ENCODE measurements at regions not wholly inside any gene's neighbourhood (a gene's known extent, or its start where the extent isn't known, plus 50 kb on each side); places are given as distances from the start of the nearest gene placed in this dataset.

DNA sequence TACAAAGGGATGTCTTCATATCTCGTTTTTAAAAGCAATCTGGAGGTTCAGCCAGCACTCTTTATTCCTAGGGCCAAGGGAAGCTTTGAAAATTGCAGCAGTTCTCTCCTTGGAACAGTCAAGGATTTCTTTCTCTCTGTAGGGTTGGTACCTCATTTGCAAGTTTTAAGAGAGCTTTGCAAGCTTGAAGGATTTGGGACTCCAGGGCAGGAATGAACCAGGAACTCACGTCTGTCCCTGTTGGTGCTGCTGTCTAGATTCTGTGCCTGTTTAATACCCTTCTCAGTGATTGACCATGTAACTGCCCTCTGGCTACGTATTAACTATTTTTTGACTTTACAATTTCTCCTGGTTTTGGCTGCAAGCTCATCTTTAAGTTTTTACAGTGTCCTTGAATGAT lies 262.5 kb upstream of the ST6GAL2 start (continued):
- TF ChIP-seq, protein P1, sequence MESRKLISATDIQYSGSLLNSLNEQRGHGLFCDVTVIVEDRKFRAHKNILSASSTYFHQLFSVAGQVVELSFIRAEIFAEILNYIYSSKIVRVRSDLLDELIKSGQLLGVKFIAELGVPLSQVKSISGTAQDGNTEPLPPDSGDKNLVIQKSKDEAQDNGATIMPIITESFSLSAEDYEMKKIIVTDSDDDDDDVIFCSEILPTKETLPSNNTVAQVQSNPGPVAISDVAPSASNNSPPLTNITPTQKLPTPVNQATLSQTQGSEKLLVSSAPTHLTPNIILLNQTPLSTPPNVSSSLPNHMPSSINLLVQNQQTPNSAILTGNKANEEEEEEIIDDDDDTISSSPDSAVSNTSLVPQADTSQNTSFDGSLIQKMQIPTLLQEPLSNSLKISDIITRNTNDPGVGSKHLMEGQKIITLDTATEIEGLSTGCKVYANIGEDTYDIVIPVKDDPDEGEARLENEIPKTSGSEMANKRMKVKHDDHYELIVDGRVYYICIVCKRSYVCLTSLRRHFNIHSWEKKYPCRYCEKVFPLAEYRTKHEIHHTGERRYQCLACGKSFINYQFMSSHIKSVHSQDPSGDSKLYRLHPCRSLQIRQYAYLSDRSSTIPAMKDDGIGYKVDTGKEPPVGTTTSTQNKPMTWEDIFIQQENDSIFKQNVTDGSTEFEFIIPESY (CRISPR knock-in tag; IDR thresholded peaks at IDR 0.05): no peak
- TF ChIP-seq ZNF75A (CRISPR knock-in tag; IDR thresholded peaks at IDR 0.05): no peak
- TF ChIP-seq ESRRA (IDR thresholded peaks at IDR 0.05; ENCODE audit: borderline replicate concordance, low read depth): no peak
- no peak for TF ChIP-seq ELF4 (CRISPR knock-in tag; IDR thresholded peaks at IDR 0.05)
- no peak for TF ChIP-seq MBD2 (IDR thresholded peaks at IDR 0.05; ENCODE audit: borderline replicate concordance, low read depth)

- Histone ChIP-seq H3K4me1 (replicated peaks in 1 of 2; ENCODE audit: control insufficient read depth in 2 of 2, insufficient read depth in 2 of 2, low read length in 2 of 2) (no peaks in the 10 kb centered on the region), H2AFZ (ENCODE audit: low read depth, low read length) (no peak overlapping the region), H3K79me2 (ENCODE audit: control insufficient read depth, insufficient read depth, low read length) (no peaks in the 10 kb centered on the region), H3K9me1 (ENCODE audit: control insufficient read depth, insufficient read depth, low read length) (no peaks in the 10 kb centered on the region), H3K4me3 (no peak overlapping the region), H3K9me3 (replicated peaks; ENCODE audit: control insufficient read depth, insufficient read depth, low read depth, low read length) (no peaks in the 10 kb centered on the region), H4K20me1 (replicated peaks; ENCODE audit: control insufficient read depth, insufficient read depth, low read length) (no peaks in the 10 kb centered on the region), H3K27me3 (ENCODE audit: control insufficient read depth in 2 of 2, insufficient read depth in 2 of 2, low read length in 2 of 2) (no peaks in the 10 kb centered on the region), H3K27ac (ENCODE audit: extremely low read depth, low read depth, low read length) (no peak overlapping the region), H3K9ac (ENCODE audit: insufficient read depth in 1 of 2, low read depth in 2 of 2, low read length in 2 of 2) (no peak overlapping the region), H3K4me2 (ENCODE audit: insufficient read depth, low read length) (no peak overlapping the region), H3K36me3 (ENCODE audit: control insufficient read depth, insufficient read depth, low read length) (no peaks in the 10 kb centered on the region)
- intact Hi-C loops (cut with micrococcal nuclease): no loop called here
- TF ChIP-seq ZNF316 (IDR thresholded peaks at IDR 0.05): peak; percentile 39; the same call in 1 of the 2 replicates
- TF ChIP-seq KDM2B (CRISPR knock-in tag; IDR thresholded peaks at IDR 0.05): no peak
- 0 out of 2 replicates have a peak, but pooled peaks have one; percentile 42 for TF ChIP-seq MAFG (tag; conservative IDR thresholded peaks at IDR 0.05)
- no peak for DNase-seq (ENCODE audit: extremely low read depth in 1 of 4, low spot score in 3 of 4)
- no peak for FAIRE-seq
- ATAC-seq: no peak
- no TSS peak for BruUV-seq (replicated peaks)
- in situ Hi-C loops (cut with MboI): no loop called here
- ChIA-PET POLR2A (no interaction called here), CTCF (ENCODE audit: low intra/inter-chr PET ratio) (no interaction called here)
- WGBS (ENCODE audit: insufficient coverage, low coverage, missing lambda C conversion rate): 0% methylated on average over 5 of the region's 5 CpGs
Observed at GRCh38 chr2:107160640-107161239, 274.8 kb upstream of the ST6GAL2 start.

All from K562 (cell line).